ENCODE measurements at regions not wholly inside any gene's neighbourhood (a gene's known extent, or its start where the extent isn't known, plus 50 kb on each side); places are given as distances from the start of the nearest gene placed in this dataset.
"Not testable (repeated sequence)": the region's sequence is repeated elsewhere in the genome, so short reads cannot be mapped to it uniquely, and the experiment has no call there.

DNA sequence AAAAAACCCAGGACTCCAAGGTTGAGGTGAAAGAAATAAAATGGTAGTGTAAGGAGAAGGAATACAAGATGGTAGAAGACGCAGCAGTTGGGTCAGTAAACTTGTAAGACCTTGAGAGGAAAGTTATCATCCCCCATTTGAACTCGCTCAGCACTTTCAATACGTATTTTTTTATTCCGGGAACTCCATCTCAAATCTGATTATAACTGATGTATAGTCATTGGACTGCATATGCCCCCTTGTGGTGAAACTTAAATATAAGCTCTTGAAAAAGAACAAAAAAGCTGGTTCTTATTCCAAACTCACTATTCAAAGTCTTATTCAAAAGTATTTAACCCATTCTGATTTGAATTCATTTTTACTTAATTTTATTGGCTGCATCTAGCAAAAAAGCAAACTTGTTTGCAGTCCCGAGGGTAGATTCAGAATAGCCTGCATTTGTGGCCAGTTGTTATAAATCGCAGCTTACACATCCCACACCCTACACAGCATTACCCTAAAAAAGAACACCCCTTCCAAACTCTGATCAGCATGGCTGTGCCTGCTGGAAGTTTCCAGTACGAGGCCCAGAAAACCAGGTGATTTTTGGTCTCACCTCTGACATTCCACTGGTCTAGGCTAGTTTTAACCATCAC lies 118.0 kb downstream of the ESM1 start:
- Histone ChIP-seq H3K9ac (ENCODE audit: low read length) (no peak overlapping the region), H3F3A (ENCODE audit: low read length, unreplicated experiment) (no peaks in the 10 kb centered on the region), H3K9me3 (ENCODE audit: low read length) (no peaks in the 10 kb centered on the region), H3K4me2 (ENCODE audit: low read length) (peak overlapping the region; percentile 70; the same call in 1 of the 2 replicates), H2AFZ (ENCODE audit: low read length) (peak overlapping the region; percentile 70; the same call in 1 of the 2 replicates), H3K36me3 (ENCODE audit: low read depth, low read length) (no peaks in the 10 kb centered on the region), H3K27ac (ENCODE audit: low read length) (no peak overlapping the region), H3K9me2 (replicated peaks; ENCODE audit: low read length) (no peaks in the 10 kb centered on the region), H3K4me1 (ENCODE audit: insufficient read depth, low read length) (no peaks in the 10 kb centered on the region), H4K20me1 (ENCODE audit: low read length) (no peaks in the 10 kb centered on the region), H3K27me3 (ENCODE audit: low read length) (peaks cover 17% of the 10 kb centered on the region; the same call in 1 of the 2 replicates), H3K79me2 (ENCODE audit: low read length) (no peaks in the 10 kb centered on the region), H3K4me3 (ENCODE audit: low read length) (peak overlapping the region; percentile 18; the same call in 1 of the 2 replicates)
- TF ChIP-seq, protein P1, sequence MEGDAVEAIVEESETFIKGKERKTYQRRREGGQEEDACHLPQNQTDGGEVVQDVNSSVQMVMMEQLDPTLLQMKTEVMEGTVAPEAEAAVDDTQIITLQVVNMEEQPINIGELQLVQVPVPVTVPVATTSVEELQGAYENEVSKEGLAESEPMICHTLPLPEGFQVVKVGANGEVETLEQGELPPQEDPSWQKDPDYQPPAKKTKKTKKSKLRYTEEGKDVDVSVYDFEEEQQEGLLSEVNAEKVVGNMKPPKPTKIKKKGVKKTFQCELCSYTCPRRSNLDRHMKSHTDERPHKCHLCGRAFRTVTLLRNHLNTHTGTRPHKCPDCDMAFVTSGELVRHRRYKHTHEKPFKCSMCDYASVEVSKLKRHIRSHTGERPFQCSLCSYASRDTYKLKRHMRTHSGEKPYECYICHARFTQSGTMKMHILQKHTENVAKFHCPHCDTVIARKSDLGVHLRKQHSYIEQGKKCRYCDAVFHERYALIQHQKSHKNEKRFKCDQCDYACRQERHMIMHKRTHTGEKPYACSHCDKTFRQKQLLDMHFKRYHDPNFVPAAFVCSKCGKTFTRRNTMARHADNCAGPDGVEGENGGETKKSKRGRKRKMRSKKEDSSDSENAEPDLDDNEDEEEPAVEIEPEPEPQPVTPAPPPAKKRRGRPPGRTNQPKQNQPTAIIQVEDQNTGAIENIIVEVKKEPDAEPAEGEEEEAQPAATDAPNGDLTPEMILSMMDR (conservative IDR thresholded peaks at IDR 0.05; ENCODE audit: low read depth, low read length) = peak; percentile 60
- TF ChIP-seq EZH2phosphoT487 (IDR thresholded peaks at IDR 0.05; ENCODE audit: borderline replicate concordance, low read length) (no peak), EZH2 (IDR thresholded peaks at IDR 0.05; ENCODE audit: low read length, unreplicated experiment) (no peak)
- ChIA-PET POLR2A (ENCODE audit: unreplicated experiment) (no interaction called here), CTCF (interaction anchor here (0.5 to 1.9 kb wide), 12 partner anchors 11 to 624 kb away, joined by 3 to 28 read pairs (median 4); partner anchors contain the start of genes GPX8 and SNX18)
- DNase-seq = peak; percentile 59
- intact Hi-C loops (cut with micrococcal nuclease) = loop anchor here (1.0 kb wide), 1 partner anchor 350 kb away; the partner anchor contains the start of gene SNX18
- ATAC-seq = no peak; the same call in 1 of the 2 replicates
- no TSS peak for BruUV-seq (replicated peaks)

DNA sequence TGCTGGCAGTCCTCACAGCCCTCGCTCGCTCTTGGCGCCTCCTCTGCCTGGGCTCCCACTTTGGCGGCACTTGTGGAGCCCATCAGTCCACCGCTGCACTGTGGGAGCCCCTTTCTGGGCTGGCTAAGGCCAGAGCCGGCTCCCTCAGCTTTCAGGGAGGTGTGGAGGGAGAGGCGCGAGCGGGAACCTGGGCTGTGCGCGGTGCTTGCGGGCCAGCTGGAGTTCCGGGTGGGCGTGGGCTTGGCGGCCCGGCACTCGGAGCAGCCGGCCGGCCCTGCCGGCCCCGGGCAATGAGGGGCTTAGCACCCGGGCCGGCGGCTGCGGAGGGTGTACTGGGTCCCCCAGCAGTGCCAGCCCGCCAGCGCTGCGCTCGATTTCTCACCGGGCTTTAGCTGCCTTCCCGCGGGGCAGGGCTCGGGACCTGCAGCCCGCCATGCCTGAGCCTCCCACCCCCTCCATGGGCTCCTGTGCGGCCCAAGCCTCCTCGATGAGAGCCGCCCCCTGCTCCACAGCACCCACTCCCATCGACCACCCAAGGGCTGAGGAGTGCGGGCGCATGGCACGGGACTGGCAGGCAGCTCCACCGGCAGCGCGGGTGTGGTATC lies 120.4 kb downstream of the ESM1 start:
- H3K4me1 ChIP-seq (ENCODE audit: insufficient read depth, low read length); H3K9ac ChIP-seq (ENCODE audit: low read length); H2AFZ ChIP-seq (ENCODE audit: low read length); H3K36me3 ChIP-seq (ENCODE audit: low read depth, low read length); intact Hi-C loops (cut with micrococcal nuclease); H3K4me2 ChIP-seq (ENCODE audit: low read length); BruUV-seq (replicated peaks); ATAC-seq; H3K9me3 ChIP-seq (ENCODE audit: low read length); H3K79me2 ChIP-seq (ENCODE audit: low read length); H3K27me3 ChIP-seq (ENCODE audit: low read length); H3F3A ChIP-seq (ENCODE audit: low read length, unreplicated experiment); H3K27ac ChIP-seq (ENCODE audit: low read length); H4K20me1 ChIP-seq (ENCODE audit: low read length); H3K4me3 ChIP-seq (ENCODE audit: low read length); POLR2A ChIA-PET (ENCODE audit: unreplicated experiment); DNase-seq; H3K9me2 ChIP-seq (replicated peaks; ENCODE audit: low read length): not testable (repeated sequence)
- CTCF ChIA-PET = interaction anchor here (0.6 to 0.9 kb wide), 2 partner anchors 20 to 349 kb away, joined by 3 read pairs; no protein-coding TSS in a partner anchor

DNA sequence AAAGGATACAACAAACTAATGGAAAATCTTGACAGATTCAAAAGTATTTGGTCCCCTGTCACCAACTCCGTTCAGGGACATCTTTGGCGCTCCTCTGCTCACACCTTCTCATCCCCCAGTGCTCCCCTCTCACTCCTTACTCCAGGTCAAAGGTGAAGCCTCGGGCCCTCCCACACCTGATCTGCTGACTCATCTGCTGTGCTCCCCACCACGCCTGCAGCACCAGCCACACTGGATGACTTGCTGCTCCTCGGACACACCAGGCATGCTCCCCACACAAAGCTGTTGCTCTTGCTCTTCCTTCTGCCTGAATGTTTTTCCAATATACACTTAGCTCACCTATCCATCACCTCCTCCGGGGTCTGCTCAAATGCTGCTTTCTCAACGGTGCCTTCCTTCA lies 123.4 kb downstream of the ESM1 start:
- no peaks in the 10 kb centered on the region for H3F3A ChIP-seq (ENCODE audit: low read length, unreplicated experiment)
- H3K79me2 ChIP-seq (ENCODE audit: low read length) = no peaks in the 10 kb centered on the region
- intact Hi-C loops (cut with micrococcal nuclease) = no loop called here
- DNase-seq (no peak), ATAC-seq (no peak)
- H2AFZ ChIP-seq (ENCODE audit: low read length) = no peak overlapping the region
- TF ChIP-seq EZH2phosphoT487 (IDR thresholded peaks at IDR 0.05; ENCODE audit: borderline replicate concordance, low read length) = no peak
- TF ChIP-seq, protein P1 (conservative IDR thresholded peaks at IDR 0.05; ENCODE audit: low read depth, low read length) = no peak
- TF ChIP-seq EZH2 (IDR thresholded peaks at IDR 0.05; ENCODE audit: low read length, unreplicated experiment) = no peak
- H3K9me2 ChIP-seq (replicated peaks; ENCODE audit: low read length) = no peaks in the 10 kb centered on the region
- H3K9ac ChIP-seq (ENCODE audit: low read length) = no peak overlapping the region
- H3K4me2 ChIP-seq (ENCODE audit: low read length) = no peak overlapping the region
- H3K4me3 ChIP-seq (ENCODE audit: low read length) = no peak overlapping the region
- H3K27me3 ChIP-seq (ENCODE audit: low read length) = no peaks in the 10 kb centered on the region
- H3K36me3 ChIP-seq (ENCODE audit: low read depth, low read length) = no peaks in the 10 kb centered on the region
- H3K9me3 ChIP-seq (ENCODE audit: low read length) = no peaks in the 10 kb centered on the region
- no TSS peak for BruUV-seq (replicated peaks)
- ChIA-PET POLR2A (ENCODE audit: unreplicated experiment) (no interaction called here), CTCF (no interaction called here)
- no peaks in the 10 kb centered on the region for H4K20me1 ChIP-seq (ENCODE audit: low read length)
- H3K4me1 ChIP-seq (ENCODE audit: insufficient read depth, low read length) = no peaks in the 10 kb centered on the region
- no peak overlapping the region for H3K27ac ChIP-seq (ENCODE audit: low read length)
